C4-2B (cell line): ENCODE measurements at regions not wholly inside any gene's neighbourhood (a gene's known extent, or its start where the extent isn't known, plus 50 kb on each side); places are given as distances from the start of the nearest gene placed in this dataset.

ENCODE experiments used
- CTCF ChIP-seq: fragments of 450-650 bp; conservative IDR thresholded peaks from 2 replicates; pipeline ENCODE4 v1.5.1; 2017; ENCODE audit warnings: mild to moderate bottlenecking
- ZFX ChIP-seq: fragments of 450-650 bp; IDR thresholded peaks from 2 replicates; pipeline ENCODE4 v1.6.1; 2017

GRCh38 chr5:158463188-158463587, 604.2 kb upstream of the CLINT1 start:
- TF ChIP-seq CTCF (no peak), ZFX (no peak)
